GM23338 (cell line): ENCODE measurements at regions not wholly inside any gene's neighbourhood (a gene's known extent, or its start where the extent isn't known, plus 50 kb on each side); places are given as distances from the start of the nearest gene placed in this dataset.

Experiments used
- ATAC-seq: fragments of 200-7000 bp; cut with Tn5 transposase; 3 replicates; pipeline ENCODE4 v1.9.1; 2020
- DNase-seq: peaks from one replicate; pipeline ENCODE4 v3.0.0-alpha.2; 2015; ENCODE audit warnings: low spot score
- H2AFZ ChIP-seq: fragments of 200-600 bp; sonication (generic); 2 replicates; pipeline ENCODE4 v1.8.0; 2016; ENCODE audit warnings: antibody characterized with exemption, mild to moderate bottlenecking, moderate library complexity
- H3F3A ChIP-seq: fragments of 200-600 bp; sonication (generic); replicated peaks from 2 replicates; pipeline ENCODE4 v1.8.0; 2017; ENCODE audit warnings: antibody characterized with exemption, mixed run types, low read depth
- H3K27ac ChIP-seq: fragments of 200-600 bp; sonication (generic); 2 replicates; pipeline ENCODE4 v1.6.1; 2016; ENCODE audit warnings: low read depth
- H3K27me3 ChIP-seq: fragments of 200-600 bp; sonication (generic); 2 replicates; pipeline ENCODE4 v1.8.0; 2016; ENCODE audit warnings: mild to moderate bottlenecking, mixed run types, moderate library complexity; ENCODE audit not compliant: insufficient read depth
- H3K36me3 ChIP-seq: fragments of 200-600 bp; sonication (generic); 2 replicates; pipeline ENCODE4 v1.8.0; 2016; ENCODE audit warnings: mild to moderate bottlenecking; ENCODE audit not compliant: insufficient read depth
- H3K4me1 ChIP-seq: fragments of 200-600 bp; sonication (generic); 2 replicates; pipeline ENCODE4 v1.8.0; 2016; ENCODE audit warnings: mild to moderate bottlenecking, moderate library complexity; ENCODE audit not compliant: insufficient read depth
- H3K4me2 ChIP-seq: fragments of 200-600 bp; sonication (generic); 2 replicates; pipeline ENCODE4 v1.7.1; 2017; ENCODE audit warnings: mixed run types
- H3K4me3 ChIP-seq: fragments of 200-600 bp; sonication (generic); 2 replicates; pipeline ENCODE4 v1.6.1; 2016; ENCODE audit warnings: mixed run types
- H3K79me2 ChIP-seq: fragments of 200-600 bp; sonication (generic); replicated peaks from 2 replicates; pipeline ENCODE4 v1.8.0; 2017; ENCODE audit warnings: mild to moderate bottlenecking; ENCODE audit not compliant: insufficient read depth
- H3K9me2 ChIP-seq: fragments of 200-600 bp; sonication (generic); 2 replicates; pipeline ENCODE4 v1.8.0; 2017; ENCODE audit not compliant: insufficient read depth
- H4K20me1 ChIP-seq: fragments of 200-600 bp; sonication (generic); replicated peaks from 2 replicates; pipeline ENCODE4 v1.8.0; 2017; ENCODE audit warnings: mild to moderate bottlenecking; ENCODE audit not compliant: insufficient read depth
- H3K27ac Mint-ChIP-seq: 2 replicates; pipeline ENCODE4 v1.8.0; 2020; ENCODE audit warnings: inconsistent platforms, mild to moderate bottlenecking, moderate library complexity, mixed read lengths
- H3K27me3 Mint-ChIP-seq: 3 replicates; pipeline ENCODE4 v1.8.0; 2022; ENCODE audit warnings: low read depth, mild to moderate bottlenecking, moderate library complexity, mixed read lengths, inconsistent platforms; ENCODE audit not compliant: insufficient read depth, poor library complexity
- H3K36me3 Mint-ChIP-seq: 3 replicates; pipeline ENCODE4 v1.8.0; 2021; ENCODE audit warnings: low read depth, mild to moderate bottlenecking, inconsistent platforms, moderate library complexity, mixed read lengths
- H3K4me1 Mint-ChIP-seq: 3 replicates; pipeline ENCODE4 v1.8.0; 2020; ENCODE audit warnings: mild to moderate bottlenecking, inconsistent platforms, mixed read lengths
- H3K4me3 Mint-ChIP-seq: 3 replicates; pipeline ENCODE4 v1.8.0; 2021; ENCODE audit warnings: moderate library complexity, mild to moderate bottlenecking, inconsistent platforms, mixed read lengths
- H3K9me3 Mint-ChIP-seq: 3 replicates; pipeline ENCODE4 v1.8.0; 2020; ENCODE audit warnings: moderate library complexity, mild to moderate bottlenecking, inconsistent platforms, mixed read lengths
- CREB1 ChIP-seq: fragments of 250-450 bp; sonication (Bioruptor Pico); IDR thresholded peaks from 2 replicates; pipeline ENCODE4 v1.5.0; 2020; ENCODE audit warnings: low read depth, mild to moderate bottlenecking, moderate library complexity
- CTCF ChIP-seq, 2 experiments: fragments of 200-600 bp in 1 of 2; sonication (generic) in 1 of 2; conservative IDR thresholded peaks; 2 replicates each; pipeline versions ENCODE4 v1.5.1 to v1.6.1; 2016 to 2017; ENCODE audit warnings: antibody characterized with exemption in 2 of 2, low read depth in 2 of 2, mild to moderate bottlenecking in 2 of 2, moderate library complexity in 1 of 2
- ETS1 ChIP-seq: IDR thresholded peaks from 2 replicates; pipeline ENCODE4 v1.6.1; 2016; ENCODE audit warnings: antibody characterized with exemption
- EZH2 ChIP-seq: fragments of 200-600 bp; sonication (generic); IDR thresholded peaks from one replicate; pipeline ENCODE4 v1.8.0; 2017; ENCODE audit warnings: antibody characterized with exemption, mild to moderate bottlenecking, low read depth; ENCODE audit not compliant: unreplicated experiment
- EZH2phosphoT487 ChIP-seq: fragments of 200-600 bp; sonication (generic); IDR thresholded peaks from one replicate; pipeline ENCODE4 v1.8.1; 2018; ENCODE audit warnings: antibody characterized with exemption; ENCODE audit not compliant: unreplicated experiment
- JUNB ChIP-seq: IDR thresholded peaks from one replicate; pipeline ENCODE4 v1.6.1; 2016; ENCODE audit warnings: antibody characterized with exemption; ENCODE audit not compliant: unreplicated experiment
- NANOG ChIP-seq: IDR thresholded peaks from 2 replicates; pipeline ENCODE4 v1.6.1; 2016; ENCODE audit warnings: antibody characterized with exemption, borderline replicate concordance
- POLR2AphosphoS5 ChIP-seq: IDR thresholded peaks from 2 replicates; pipeline ENCODE4 v1.6.1; 2016; ENCODE audit warnings: antibody characterized with exemption, low read depth
- REST ChIP-seq: IDR thresholded peaks from one replicate; pipeline ENCODE4 v1.6.1; 2018; ENCODE audit warnings: antibody characterized with exemption; ENCODE audit not compliant: unreplicated experiment
- STAT1 ChIP-seq: IDR thresholded peaks from one replicate; pipeline ENCODE4 v1.6.1; 2016; ENCODE audit warnings: antibody characterized with exemption; ENCODE audit not compliant: unreplicated experiment
- ZNF114 ChIP-seq: fragments of 250-450 bp; sonication (Bioruptor Pico); IDR thresholded peaks from 2 replicates; pipeline ENCODE4 v1.5.0; 2020; ENCODE audit warnings: mild to moderate bottlenecking, moderate library complexity
- ZNF331 ChIP-seq: fragments of 250-450 bp; sonication (Bioruptor Pico); IDR thresholded peaks from 2 replicates; pipeline ENCODE4 v1.5.0; 2020; ENCODE audit warnings: low read depth, mild to moderate bottlenecking, moderate library complexity
- ZNF462 ChIP-seq: fragments of 250-450 bp; sonication (Bioruptor Pico); IDR thresholded peaks from 2 replicates; pipeline ENCODE4 v1.5.0; 2020; ENCODE audit warnings: mild to moderate bottlenecking, moderate library complexity

- no peak for DNase-seq
- Mint-ChIP-seq H3K27me3 (no peaks in the 10 kb centered on the region), H3K36me3 (no peaks in the 10 kb centered on the region), H3K9me3 (no peaks in the 10 kb centered on the region), H3K4me1 (no peaks in the 10 kb centered on the region; the same call in 1 of the 3 replicates), H3K27ac (no peak overlapping the region), H3K4me3 (no peak overlapping the region)
- Histone ChIP-seq H3F3A (no peaks in the 10 kb centered on the region), H2AFZ (0 out of 2 replicates have a peak overlapping the region, but pooled peaks have one; percentile 52), H3K27ac (no peak overlapping the region), H3K79me2 (no peaks in the 10 kb centered on the region), H3K4me2 (no peak overlapping the region), H3K36me3 (no peaks in the 10 kb centered on the region), H3K4me3 (no peak overlapping the region), H3K27me3 (no peaks in the 10 kb centered on the region), H3K9me2 (peaks cover 4% of the 10 kb centered on the region; the same call in 1 of the 2 replicates), H4K20me1 (no peaks in the 10 kb centered on the region), H3K4me1 (no peaks in the 10 kb centered on the region)
- TF ChIP-seq CTCF (conservative IDR thresholded peaks at IDR 0.05; ENCODE audit: low read depth in 2 of 2): no peak
- no peak for TF ChIP-seq JUNB
- TF ChIP-seq CREB1 (CRISPR knock-in tag): no peak
- TF ChIP-seq STAT1: no peak
- no peak for TF ChIP-seq ETS1
- TF ChIP-seq POLR2AphosphoS5: no peak
- no peak for TF ChIP-seq EZH2
- TF ChIP-seq ZNF331: no peak
- no peak for TF ChIP-seq ZNF462 (CRISPR knock-in tag)
- TF ChIP-seq NANOG: no peak
- TF ChIP-seq REST: no peak
- TF ChIP-seq EZH2phosphoT487: no peak
- TF ChIP-seq ZNF114 (CRISPR knock-in tag): no peak
- ATAC-seq: no peak
Measured at GRCh38 chr1:58997060-58997411, 213.2 kb upstream of the JUN start.
